SK-N-MC (cell line): ENCODE measurements at regions not wholly inside any gene's neighbourhood (a gene's known extent, or its start where the extent isn't known, plus 50 kb on each side); places are given as distances from the start of the nearest gene placed in this dataset.

Experiments used
- DNase-seq: peaks from one replicate; pipeline ENCODE4 v3.0.0-alpha.2; 2011; ENCODE audit warnings: low read depth, low spot score
- H3K27ac ChIP-seq: fragments of 200-600 bp; sonication (generic); 2 replicates; pipeline ENCODE4 v1.5.1; 2016; ENCODE audit warnings: mixed run types
- H3K36me3 ChIP-seq: fragments of 200-600 bp; sonication (generic); 2 replicates; pipeline ENCODE4 v1.6.1; 2017; ENCODE audit warnings: antibody characterized with exemption, low read length, mixed read lengths; ENCODE audit not compliant: insufficient read depth
- H3K4me3 ChIP-seq: fragments of 200-600 bp; sonication (generic); 2 replicates; pipeline ENCODE4 v1.5.1; 2016
- H3K9ac ChIP-seq: fragments of 200-600 bp; sonication (generic); 2 replicates; pipeline ENCODE4 v1.8.0; 2017; ENCODE audit warnings: mixed run types, mixed read lengths; ENCODE audit not compliant: insufficient read length
- H3K9me3 ChIP-seq: fragments of 200-600 bp; sonication (generic); 2 replicates; pipeline ENCODE4 v1.6.1; 2017; ENCODE audit warnings: low read depth, mild to moderate bottlenecking, antibody characterized with exemption, low read length, moderate library complexity, mixed read lengths
- EZH2 ChIP-seq: fragments of 200-600 bp; sonication (generic); IDR thresholded peaks from one replicate; pipeline ENCODE4 v1.6.1; 2017; ENCODE audit warnings: antibody characterized with exemption
- FOXP2 ChIP-seq: optimal IDR thresholded peaks from 2 replicates; pipeline ENCODE3; 2011; ENCODE audit warnings: mild to moderate bottlenecking, moderate library complexity; ENCODE audit not compliant: insufficient read depth; ENCODE audit errors: extremely low read length, control extremely low read depth
- POLR2AphosphoS5 ChIP-seq: IDR thresholded peaks from 2 replicates; pipeline ENCODE4 v1.6.1; 2012; ENCODE audit warnings: mild to moderate bottlenecking, low read depth, low read length, borderline replicate concordance

DNA sequence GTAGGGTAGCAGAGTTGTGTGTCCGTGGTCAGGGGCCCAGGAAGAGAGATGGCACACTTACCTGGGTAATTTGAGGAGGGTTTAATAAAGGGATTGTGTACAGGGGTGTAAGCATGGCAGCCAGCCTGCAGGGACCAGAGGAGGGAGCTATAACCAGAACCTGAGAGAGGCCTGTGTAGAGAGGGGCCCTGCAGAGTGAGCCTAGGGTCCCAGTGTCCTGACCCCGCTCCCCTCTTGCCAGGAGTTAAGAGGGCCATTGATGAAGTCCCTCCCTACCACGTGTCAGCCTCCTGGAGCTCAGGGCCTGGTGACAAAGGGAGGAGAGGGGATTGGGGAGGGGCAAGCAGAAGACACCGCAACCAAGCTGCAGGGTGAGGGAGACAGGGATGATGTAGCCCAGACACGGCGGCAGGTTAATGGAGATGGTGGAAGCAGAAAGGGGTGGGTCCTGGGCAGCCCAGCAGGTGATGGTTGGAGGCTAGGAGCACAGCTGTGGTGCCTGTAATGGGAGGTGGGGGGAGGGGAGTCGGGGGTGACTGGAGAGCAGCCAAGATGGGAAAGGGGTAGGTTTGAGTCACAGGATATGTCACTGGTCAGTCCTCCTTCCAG lies 165.4 kb upstream of the TOPAZ1 start:
- Histone ChIP-seq H3K9ac (no peak overlapping the region), H3K9me3 (no peaks in the 10 kb centered on the region), H3K27ac (no peak overlapping the region), H3K36me3 (no peaks in the 10 kb centered on the region), H3K4me3 (no peak overlapping the region)
- DNase-seq = no peak
- TF ChIP-seq EZH2 = no peak
- no peak for TF ChIP-seq POLR2AphosphoS5
- TF ChIP-seq FOXP2 = no peak

DNA sequence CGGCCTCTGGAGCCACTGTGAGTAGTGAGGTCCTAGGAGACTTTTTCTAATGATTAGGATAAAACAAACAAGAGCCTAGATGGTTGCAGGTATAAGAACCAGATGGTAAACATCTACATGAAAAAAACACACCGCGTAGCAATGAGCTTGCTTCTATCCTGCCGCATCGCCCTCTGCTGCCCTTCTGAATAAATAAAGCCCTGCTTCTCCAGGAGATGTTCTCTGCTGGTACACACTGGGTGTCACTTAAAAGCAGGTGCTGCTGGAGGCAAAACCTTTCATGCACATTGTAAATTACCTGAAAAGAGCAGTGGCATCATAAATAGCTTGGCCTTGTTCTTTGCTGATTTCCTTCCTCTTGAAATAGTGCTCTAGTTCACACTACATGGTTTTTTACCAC lies 164.4 kb upstream of the TOPAZ1 start:
- no peak for DNase-seq
- H3K36me3 ChIP-seq = no peaks in the 10 kb centered on the region
- H3K9ac ChIP-seq = no peak overlapping the region
- TF ChIP-seq POLR2AphosphoS5 = no peak
- TF ChIP-seq EZH2 = no peak
- TF ChIP-seq FOXP2 = no peak
- H3K9me3 ChIP-seq = no peaks in the 10 kb centered on the region
- H3K4me3 ChIP-seq = no peak overlapping the region
- H3K27ac ChIP-seq = no peak overlapping the region

DNA sequence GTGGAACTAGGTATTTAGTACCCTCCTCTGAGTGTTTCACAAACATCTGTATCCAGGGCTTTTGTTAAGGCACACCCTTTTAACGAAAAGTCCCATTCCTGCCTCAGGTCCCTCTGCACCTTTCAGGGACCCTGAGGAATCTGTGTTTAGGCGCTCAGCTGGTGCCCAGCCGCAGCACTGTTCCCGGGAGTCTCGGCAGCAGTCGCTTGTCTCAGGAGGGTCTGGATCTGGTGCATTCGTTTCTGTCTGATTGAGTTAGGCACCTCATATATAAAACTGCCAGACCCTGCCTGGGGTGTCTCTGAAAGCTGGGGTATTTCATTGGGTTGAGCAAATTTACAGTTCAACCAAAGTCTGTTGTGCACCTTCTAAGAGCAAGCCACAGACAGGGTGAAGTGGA lies 162.8 kb upstream of the TOPAZ1 start:
- DNase-seq = no peak
- TF ChIP-seq FOXP2 = no peak

DNA sequence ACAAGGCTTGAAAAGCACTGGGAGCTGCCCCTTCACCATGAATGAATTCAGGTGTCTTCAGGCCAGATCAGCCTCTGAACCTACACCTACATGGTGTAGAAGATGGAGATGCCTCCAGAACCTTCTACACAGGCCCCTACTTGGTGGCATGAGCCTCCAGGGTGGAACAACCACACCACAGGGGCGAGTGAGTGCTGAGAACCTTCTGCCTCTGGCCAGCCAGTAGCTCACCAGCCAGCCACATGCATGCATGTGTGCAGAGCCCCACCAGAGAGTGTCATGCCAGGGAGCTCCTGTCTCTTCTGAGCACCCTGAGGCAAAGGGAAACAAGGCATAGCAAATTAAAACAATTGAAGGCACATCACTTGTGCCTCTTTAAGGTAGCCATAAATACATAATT lies 161.8 kb upstream of the TOPAZ1 start:
- Histone ChIP-seq H3K36me3 (no peaks in the 10 kb centered on the region), H3K9ac (no peak overlapping the region), H3K9me3 (no peaks in the 10 kb centered on the region), H3K4me3 (no peak overlapping the region), H3K27ac (no peak overlapping the region)
- DNase-seq = no peak
- TF ChIP-seq EZH2 = no peak
- TF ChIP-seq POLR2AphosphoS5 = no peak
- TF ChIP-seq FOXP2 = no peak

More for the DNA sequence above, 162.8 kb upstream of the TOPAZ1 start:
- Histone ChIP-seq H3K9ac (no peak overlapping the region), H3K36me3 (no peaks in the 10 kb centered on the region), H3K27ac (no peak overlapping the region), H3K4me3 (no peak overlapping the region), H3K9me3 (no peaks in the 10 kb centered on the region)

DNA sequence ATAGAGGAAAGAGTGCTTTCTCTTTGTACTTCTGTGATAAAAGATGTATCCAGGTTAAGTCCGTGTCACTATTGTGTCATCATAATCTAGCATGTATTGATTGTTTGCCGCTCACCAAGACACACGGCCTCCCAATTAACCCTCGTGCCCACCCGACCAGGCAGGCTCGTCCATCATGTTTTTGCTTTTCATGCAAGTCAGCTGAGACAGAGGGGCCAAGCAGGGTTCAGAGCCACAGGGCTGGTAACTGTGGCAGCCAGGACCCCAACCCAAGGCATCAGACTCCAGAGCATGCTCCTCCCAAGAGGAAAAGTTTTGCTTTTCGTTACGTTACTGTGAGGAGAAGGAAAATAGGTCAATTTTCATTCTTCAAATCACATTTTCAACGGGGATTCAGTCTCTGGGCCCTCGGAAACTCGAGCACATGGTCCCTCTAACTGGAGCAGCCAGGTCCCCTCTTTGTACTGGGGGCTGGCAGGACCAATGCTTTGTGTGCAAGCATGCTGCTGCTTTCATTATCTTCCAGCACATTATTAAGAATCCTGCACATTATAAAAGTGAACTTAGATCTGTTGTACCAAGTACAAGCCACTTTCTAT lies 161.1 kb upstream of the TOPAZ1 start:
- TF ChIP-seq FOXP2 (no peak), POLR2AphosphoS5 (no peak), EZH2 (no peak)
- Histone ChIP-seq H3K27ac (no peak overlapping the region), H3K4me3 (no peak overlapping the region)

DNA sequence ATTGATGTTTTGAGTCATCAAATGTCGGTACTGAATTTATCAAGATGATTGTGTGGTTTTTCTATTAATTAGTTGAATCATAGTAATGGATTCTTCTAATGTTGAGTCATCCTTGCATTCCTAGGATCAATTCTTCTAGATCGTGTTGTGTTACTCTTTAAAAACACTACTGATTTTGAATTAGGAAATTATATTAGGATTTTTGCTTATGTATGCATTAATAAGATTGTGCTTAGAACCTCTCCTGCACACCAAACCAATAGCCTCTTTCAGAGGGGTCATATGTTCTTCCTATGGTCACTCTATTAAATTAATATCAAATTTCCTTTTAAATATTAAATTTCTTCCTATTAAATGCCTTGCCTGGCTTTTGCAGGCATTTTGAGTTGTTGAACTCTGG lies 151.7 kb upstream of the TOPAZ1 start:
- no peak for DNase-seq
- TF ChIP-seq POLR2AphosphoS5 (no peak), EZH2 (no peak), FOXP2 (no peak)
- Histone ChIP-seq H3K27ac (no peak overlapping the region), H3K9me3 (no peaks in the 10 kb centered on the region), H3K9ac (no peak overlapping the region), H3K4me3 (no peak overlapping the region), H3K36me3 (no peaks in the 10 kb centered on the region)

More for the DNA sequence above, 161.1 kb upstream of the TOPAZ1 start:
- no peaks in the 10 kb centered on the region for H3K36me3 ChIP-seq
- H3K9me3 ChIP-seq = no peaks in the 10 kb centered on the region
- DNase-seq = no peak
- no peak overlapping the region for H3K9ac ChIP-seq

DNA sequence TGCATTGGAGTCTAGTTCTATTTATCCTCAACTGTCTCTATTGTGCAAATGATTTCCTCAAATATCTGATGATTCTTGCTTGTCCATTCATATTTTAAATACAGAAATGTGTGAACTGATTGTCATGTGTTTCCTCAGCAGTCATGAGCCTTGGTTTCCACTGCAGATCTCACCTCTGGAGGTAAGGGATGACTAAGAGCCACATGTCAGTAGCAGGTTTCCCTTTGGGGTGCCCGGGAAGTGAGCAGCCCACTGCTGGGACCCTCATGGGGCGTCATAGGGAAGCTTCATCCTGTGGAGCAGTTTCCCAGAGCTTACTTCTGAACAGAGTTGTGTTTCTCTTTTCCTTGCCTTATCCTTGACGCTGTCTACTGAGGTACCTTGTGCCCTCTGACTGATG lies 149.2 kb upstream of the TOPAZ1 start:
- no peak overlapping the region for H3K27ac ChIP-seq
- H3K4me3 ChIP-seq = no peak overlapping the region
- no peak for DNase-seq
- no peaks in the 10 kb centered on the region for H3K9me3 ChIP-seq
- no peaks in the 10 kb centered on the region for H3K36me3 ChIP-seq
- TF ChIP-seq EZH2 (no peak), POLR2AphosphoS5 (no peak), FOXP2 (no peak)
- H3K9ac ChIP-seq = no peak overlapping the region

DNA sequence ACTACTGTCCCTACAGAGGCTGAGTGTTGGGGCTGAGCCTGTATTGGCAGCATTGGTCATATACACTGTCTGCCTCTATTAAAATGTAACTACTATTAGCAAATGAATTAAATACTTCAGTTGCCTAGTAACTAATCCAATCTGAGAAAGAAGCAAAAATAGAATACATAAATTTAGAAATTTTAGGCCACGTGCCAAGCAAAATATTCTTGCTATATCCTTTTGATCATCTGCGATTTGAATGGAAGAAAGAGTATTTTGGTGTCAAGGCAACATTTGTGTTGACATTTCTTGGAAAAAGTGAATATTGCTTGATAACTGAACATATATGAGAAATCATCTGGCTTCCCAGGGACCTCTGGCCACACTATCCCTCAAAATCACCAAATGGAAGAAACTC lies 148.2 kb upstream of the TOPAZ1 start:
- no peak overlapping the region for H3K27ac ChIP-seq
- no peak overlapping the region for H3K4me3 ChIP-seq
- H3K9ac ChIP-seq = no peak overlapping the region
- DNase-seq = no peak
- no peaks in the 10 kb centered on the region for H3K9me3 ChIP-seq
- TF ChIP-seq FOXP2 = no peak
- no peak for TF ChIP-seq POLR2AphosphoS5
- TF ChIP-seq EZH2 = no peak
- no peaks in the 10 kb centered on the region for H3K36me3 ChIP-seq
